BJ (cell line): ENCODE measurements at regions not wholly inside any gene's neighbourhood (a gene's known extent, or its start where the extent isn't known, plus 50 kb on each side); places are given as distances from the start of the nearest gene placed in this dataset.

Source experiments
- CTCF ChIA-PET: fragments of 350-600 bp; formaldehyde crosslinking; extraction: SDS; loops from one replicate; lab custom pipeline; 2021; ENCODE audit warnings: antibody characterized with exemption, inconsistent platforms; lab: Yijun Ruan, JAX
- POLR2A ChIA-PET: fragments of 300-600 bp; sonication (Branson Sonifier 250); formaldehyde crosslinking; extraction: SDS; loops from one replicate; lab custom pipeline; 2021; ENCODE audit warnings: antibody characterized with exemption; lab: Charles Lee
- DNase-seq: peaks from one replicate; pipeline ENCODE4 v3.0.0-alpha.2; 2011; ENCODE audit warnings: low read depth
- H3K27me3 ChIP-seq: 2 replicates; pipeline ENCODE4 v1.6.0; 2011; ENCODE audit warnings: low read length; ENCODE audit not compliant: control insufficient read depth, insufficient read depth
- H3K36me3 ChIP-seq: 2 replicates; pipeline ENCODE4 v1.5.1; 2011; ENCODE audit warnings: low read length; ENCODE audit not compliant: control insufficient read depth, insufficient read depth
- H3K4me3 ChIP-seq: 2 replicates; pipeline ENCODE4 v1.5.1; 2011; ENCODE audit warnings: low read depth, mild to moderate bottlenecking, control low read depth, low read length
- TF ChIP-seq, protein P1 (sequence below): IDR thresholded peaks from 2 replicates; pipeline ENCODE4 v1.5.1; 2011; ENCODE audit warnings: low read depth, mild to moderate bottlenecking, control low read depth, inconsistent platforms, low read length, moderate library complexity; ENCODE audit not compliant: insufficient read depth

DNA sequence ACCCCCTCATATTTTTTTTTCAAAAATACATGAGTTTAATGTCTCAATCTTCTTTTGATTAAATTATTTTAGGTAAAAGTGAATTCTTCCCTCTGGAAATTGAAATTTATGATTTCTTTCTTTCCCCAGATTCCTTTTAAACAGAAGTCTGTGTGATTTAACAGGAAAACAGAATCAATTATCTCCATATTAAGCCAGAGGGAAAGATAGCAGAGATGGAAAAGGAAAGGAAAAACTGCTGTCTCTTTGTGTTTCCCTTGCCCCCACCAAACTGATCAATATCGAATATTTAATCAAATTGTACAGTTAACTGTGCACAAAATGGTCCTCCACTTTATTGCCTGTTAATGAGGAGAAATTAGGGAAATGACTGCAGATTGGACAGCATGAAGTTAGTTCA, 203.5 kb upstream of the NECTIN3 start:
- TF ChIP-seq, protein P1, sequence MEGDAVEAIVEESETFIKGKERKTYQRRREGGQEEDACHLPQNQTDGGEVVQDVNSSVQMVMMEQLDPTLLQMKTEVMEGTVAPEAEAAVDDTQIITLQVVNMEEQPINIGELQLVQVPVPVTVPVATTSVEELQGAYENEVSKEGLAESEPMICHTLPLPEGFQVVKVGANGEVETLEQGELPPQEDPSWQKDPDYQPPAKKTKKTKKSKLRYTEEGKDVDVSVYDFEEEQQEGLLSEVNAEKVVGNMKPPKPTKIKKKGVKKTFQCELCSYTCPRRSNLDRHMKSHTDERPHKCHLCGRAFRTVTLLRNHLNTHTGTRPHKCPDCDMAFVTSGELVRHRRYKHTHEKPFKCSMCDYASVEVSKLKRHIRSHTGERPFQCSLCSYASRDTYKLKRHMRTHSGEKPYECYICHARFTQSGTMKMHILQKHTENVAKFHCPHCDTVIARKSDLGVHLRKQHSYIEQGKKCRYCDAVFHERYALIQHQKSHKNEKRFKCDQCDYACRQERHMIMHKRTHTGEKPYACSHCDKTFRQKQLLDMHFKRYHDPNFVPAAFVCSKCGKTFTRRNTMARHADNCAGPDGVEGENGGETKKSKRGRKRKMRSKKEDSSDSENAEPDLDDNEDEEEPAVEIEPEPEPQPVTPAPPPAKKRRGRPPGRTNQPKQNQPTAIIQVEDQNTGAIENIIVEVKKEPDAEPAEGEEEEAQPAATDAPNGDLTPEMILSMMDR: no peak
- DNase-seq: no peak
- no peaks in the 10 kb centered on the region for H3K27me3 ChIP-seq
- H3K36me3 ChIP-seq: no peaks in the 10 kb centered on the region
- no peak overlapping the region for H3K4me3 ChIP-seq
- CTCF ChIA-PET: interaction anchor here (0.5 kb wide), 1 partner anchor 316 kb away, joined by 3 read pairs; no protein-coding TSS in a partner anchor
- POLR2A ChIA-PET: no interaction called here

DNA sequence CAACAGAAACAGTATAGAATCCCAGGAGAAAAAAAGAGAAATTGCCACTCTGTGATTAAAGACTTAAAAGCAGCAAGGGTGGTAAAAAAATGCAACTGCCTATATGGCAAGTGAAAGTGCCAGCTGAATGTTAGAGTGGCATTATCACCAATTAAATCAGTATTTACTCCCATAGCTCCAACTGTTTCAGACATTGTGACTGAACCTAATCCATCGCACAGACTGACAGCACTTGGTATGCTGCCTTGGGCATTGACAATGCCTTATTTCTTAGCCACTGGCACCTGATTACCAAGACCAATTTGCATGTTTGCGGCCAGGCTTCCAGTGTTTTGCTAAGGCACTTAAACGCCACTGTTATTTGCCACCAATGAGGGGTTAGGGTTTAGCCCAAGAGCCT, 201.9 kb upstream of the NECTIN3 start:
- ChIA-PET CTCF (no interaction called here), POLR2A (no interaction called here)
- Histone ChIP-seq H3K36me3 (no peaks in the 10 kb centered on the region), H3K4me3 (no peak overlapping the region), H3K27me3 (no peaks in the 10 kb centered on the region)
- DNase-seq: no peak
- TF ChIP-seq, protein P1: no peak

DNA sequence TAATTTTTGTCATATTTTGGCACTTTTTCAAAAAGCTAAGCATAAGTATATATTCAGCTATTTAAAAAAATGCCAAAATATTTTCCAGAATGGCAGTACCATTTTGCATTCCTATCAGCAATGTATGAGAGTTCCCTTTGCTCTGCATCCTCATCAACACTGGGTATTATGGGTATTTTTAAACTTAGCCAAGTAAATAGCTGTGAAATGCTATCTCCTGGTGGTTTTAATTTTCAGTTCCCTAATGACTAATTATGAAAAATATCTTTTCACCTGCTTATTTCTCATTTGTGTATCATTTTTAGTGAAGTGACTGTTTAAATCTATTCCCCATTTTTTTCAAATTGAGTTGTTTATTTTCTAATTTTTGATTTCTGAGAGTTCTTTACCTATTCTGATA, 199.7 kb upstream of the NECTIN3 start:
- no peak for DNase-seq
- CTCF ChIA-PET: no interaction called here
- Histone ChIP-seq H3K4me3 (no peak overlapping the region), H3K27me3 (no peaks in the 10 kb centered on the region), H3K36me3 (no peaks in the 10 kb centered on the region)
- TF ChIP-seq, protein P1: no peak
- POLR2A ChIA-PET: no interaction called here

DNA sequence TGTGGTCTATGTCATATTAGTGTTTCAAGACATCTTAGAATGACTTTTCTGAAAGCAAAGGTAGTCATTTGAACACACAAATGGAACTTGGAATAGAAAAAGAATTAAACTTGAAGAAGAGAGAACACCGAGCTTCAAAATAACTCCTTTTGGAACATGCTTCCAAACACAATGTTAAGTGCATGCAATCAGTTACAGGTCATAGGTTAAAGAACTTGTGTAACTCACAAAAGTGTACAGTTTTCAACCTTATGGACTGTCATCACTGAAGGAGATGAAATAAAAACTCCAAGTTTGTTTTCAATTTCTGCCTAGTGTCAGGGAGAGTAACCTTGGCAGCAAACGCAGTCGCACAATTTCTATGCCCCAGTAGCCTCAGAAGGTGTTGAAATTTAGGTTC, 192.9 kb upstream of the NECTIN3 start:
- no peak for DNase-seq
- no peaks in the 10 kb centered on the region for H3K36me3 ChIP-seq
- POLR2A ChIA-PET: no interaction called here
- CTCF ChIA-PET: no interaction called here
- H3K27me3 ChIP-seq: no peaks in the 10 kb centered on the region
- TF ChIP-seq, protein P1: no peak
- no peak overlapping the region for H3K4me3 ChIP-seq

DNA sequence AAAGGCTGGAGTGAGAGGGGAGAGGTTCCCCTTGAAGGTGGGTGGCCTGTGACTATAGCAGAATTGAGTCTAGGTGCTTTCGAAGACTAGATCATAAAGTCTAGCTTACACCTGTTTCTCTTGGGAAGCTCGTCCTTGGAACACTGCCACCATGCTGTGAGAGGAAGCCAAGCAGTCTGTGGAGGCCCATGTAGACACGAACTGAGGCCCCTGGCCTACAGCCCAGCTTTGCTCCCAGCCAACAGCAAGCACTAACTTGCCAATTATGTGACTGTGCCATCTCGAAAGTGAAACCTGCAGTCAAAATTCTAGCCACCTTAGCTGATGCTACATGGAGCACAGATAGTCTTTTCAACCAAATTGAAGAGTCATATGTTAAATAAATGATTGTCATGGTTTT, 190.5 kb upstream of the NECTIN3 start:
- TF ChIP-seq, protein P1: no peak
- Histone ChIP-seq H3K36me3 (no peaks in the 10 kb centered on the region), H3K4me3 (no peak overlapping the region), H3K27me3 (no peaks in the 10 kb centered on the region)
- DNase-seq: no peak
- ChIA-PET CTCF (no interaction called here), POLR2A (no interaction called here)
